Neural progenitor cell (in vitro differentiated cells): ENCODE measurements at regions not wholly inside any gene's neighbourhood (a gene's known extent, or its start where the extent isn't known, plus 50 kb on each side); places are given as distances from the start of the nearest gene placed in this dataset.

ENCODE experiments used
- DNase-seq: peaks from one replicate; pipeline ENCODE4 v3.0.0-alpha.2; 2016; ENCODE audit warnings: low spot score
- H2AFZ ChIP-seq: fragments of 200-600 bp; sonication (generic); replicated peaks from 2 replicates; pipeline ENCODE4 v1.6.1; 2016; ENCODE audit warnings: antibody characterized with exemption
- H3F3A ChIP-seq: fragments of 200-600 bp; sonication (generic); 2 replicates; pipeline ENCODE4 v1.6.1; 2016; ENCODE audit warnings: antibody characterized with exemption, low read depth
- H3K27ac ChIP-seq: fragments of 200-600 bp; sonication (generic); 2 replicates; pipeline ENCODE4 v1.5.1; 2016; ENCODE audit warnings: mild to moderate bottlenecking
- H3K27me3 ChIP-seq: fragments of 200-600 bp; sonication (generic); 2 replicates; pipeline ENCODE4 v1.6.1; 2016; ENCODE audit warnings: mild to moderate bottlenecking, moderate library complexity
- H3K36me3 ChIP-seq: fragments of 200-600 bp; sonication (generic); 2 replicates; pipeline ENCODE4 v1.5.1; 2016
- H3K4me1 ChIP-seq: fragments of 200-600 bp; sonication (generic); 2 replicates; pipeline ENCODE4 v1.6.1; 2016; ENCODE audit warnings: mixed run types
- H3K4me2 ChIP-seq: fragments of 200-600 bp; sonication (generic); 2 replicates; pipeline ENCODE4 v1.6.1; 2016
- H3K4me3 ChIP-seq: fragments of 200-600 bp; sonication (generic); 2 replicates; pipeline ENCODE4 v1.5.1; 2016
- H3K79me2 ChIP-seq: fragments of 200-600 bp; sonication (generic); 2 replicates; pipeline ENCODE4 v1.6.1; 2016; ENCODE audit warnings: low read depth
- H3K9ac ChIP-seq: fragments of 200-600 bp; sonication (generic); 2 replicates; pipeline ENCODE4 v1.6.1; 2016
- H3K9me3 ChIP-seq: fragments of 200-600 bp; sonication (generic); 2 replicates; pipeline ENCODE4 v1.5.1; 2016; ENCODE audit warnings: low read depth
- H4K20me1 ChIP-seq: fragments of 200-600 bp; sonication (generic); 2 replicates; pipeline ENCODE4 v1.6.1; 2016; ENCODE audit warnings: low read depth
- H3K27ac Mint-ChIP-seq: 3 replicates; pipeline ENCODE4 v1.8.0; 2021; ENCODE audit warnings: mixed read lengths
- H3K27me3 Mint-ChIP-seq: 2 replicates; pipeline ENCODE4 v1.8.0; 2022; ENCODE audit warnings: low read depth, mild to moderate bottlenecking, inconsistent platforms, moderate library complexity, mixed read lengths; ENCODE audit not compliant: insufficient read depth
- H3K36me3 Mint-ChIP-seq: 3 replicates; pipeline ENCODE4 v1.8.0; 2021; ENCODE audit warnings: mixed read lengths
- H3K4me1 Mint-ChIP-seq: 3 replicates; pipeline ENCODE4 v1.8.0; 2021; ENCODE audit warnings: mixed read lengths
- H3K4me3 Mint-ChIP-seq: 3 replicates; pipeline ENCODE4 v1.8.0; 2021; ENCODE audit warnings: mild to moderate bottlenecking, moderate library complexity, mixed read lengths
- H3K9me3 Mint-ChIP-seq: 3 replicates; pipeline ENCODE4 v1.8.0; 2020; ENCODE audit warnings: mixed read lengths
- CTCF ChIP-seq: fragments of 200-600 bp; sonication (generic); IDR thresholded peaks from 2 replicates; pipeline ENCODE4 v1.5.1; 2017; ENCODE audit warnings: antibody characterized with exemption, mild to moderate bottlenecking
- EZH2 ChIP-seq: fragments of 200-600 bp; sonication (generic); IDR thresholded peaks from 2 replicates; pipeline ENCODE4 v1.6.1; 2017; ENCODE audit warnings: antibody characterized with exemption, mild to moderate bottlenecking, moderate library complexity
- EZH2phosphoT487 ChIP-seq: fragments of 200-600 bp; sonication (generic); IDR thresholded peaks from 2 replicates; pipeline ENCODE4 v1.6.1; 2017; ENCODE audit warnings: antibody characterized with exemption

DNA sequence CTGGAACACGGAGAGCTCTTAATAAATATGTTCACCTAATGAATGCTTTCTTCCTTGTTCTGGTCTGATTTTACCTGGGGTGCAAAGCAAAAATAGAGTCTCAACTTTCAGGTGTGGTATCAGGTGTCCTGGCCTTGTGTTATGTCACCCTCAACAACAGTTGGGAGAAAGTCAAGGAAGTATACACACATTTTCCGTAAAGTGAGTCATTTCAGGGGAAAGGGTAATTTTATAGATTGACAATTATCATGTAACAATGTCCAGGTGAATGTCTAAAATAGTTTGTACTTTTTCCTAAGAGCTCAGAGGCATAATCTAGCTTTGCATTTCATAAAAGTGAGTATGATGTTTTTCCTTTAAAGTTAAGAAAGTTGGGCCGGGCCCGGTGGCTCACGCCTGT, 287.4 kb downstream of the SKIDA1 start:
- Histone ChIP-seq H3K4me3 (no peak overlapping the region), H3K79me2 (no peaks in the 10 kb centered on the region), H3K9me3 (no peaks in the 10 kb centered on the region), H2AFZ (no peak overlapping the region), H3K4me1 (no peaks in the 10 kb centered on the region), H3K27ac (no peak overlapping the region), H3K27me3 (no peaks in the 10 kb centered on the region), H3K9ac (no peak overlapping the region), H3F3A (no peaks in the 10 kb centered on the region), H3K4me2 (no peak overlapping the region), H4K20me1 (no peaks in the 10 kb centered on the region), H3K36me3 (no peaks in the 10 kb centered on the region)
- peaks cover 4% of the 10 kb centered on the region for H3K36me3 Mint-ChIP-seq
- peaks cover 5% of the 10 kb centered on the region for H3K4me1 Mint-ChIP-seq
- TF ChIP-seq EZH2 (no peak), EZH2phosphoT487 (no peak), CTCF (no peak)
- H3K27ac Mint-ChIP-seq: no peak overlapping the region
- peaks cover 5% of the 10 kb centered on the region for H3K9me3 Mint-ChIP-seq
- no peak overlapping the region for H3K4me3 Mint-ChIP-seq
- DNase-seq: no peak
- peaks cover 2% of the 10 kb centered on the region for H3K27me3 Mint-ChIP-seq

DNA sequence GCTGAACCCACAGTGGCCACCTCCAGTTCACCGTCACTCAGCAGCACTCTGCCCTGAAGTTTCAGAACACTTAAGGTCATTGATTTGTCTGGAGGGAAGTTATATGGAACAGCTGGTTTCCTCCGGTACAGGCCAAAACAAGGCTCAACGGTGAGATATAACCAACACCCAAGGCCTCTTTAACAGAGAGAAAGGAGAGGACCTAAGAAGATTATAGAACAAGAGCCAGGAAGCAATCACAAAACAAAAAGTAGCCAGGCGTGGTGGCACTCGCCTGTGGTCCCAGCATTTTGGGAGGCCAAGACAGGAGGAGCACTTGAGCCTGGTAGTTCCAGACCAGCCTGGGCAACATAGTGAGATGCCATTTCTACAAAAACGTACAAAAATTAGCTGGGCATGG, 290.7 kb downstream of the SKIDA1 start:
- Histone ChIP-seq H3K9me3 (no peaks in the 10 kb centered on the region), H3K4me1 (no peaks in the 10 kb centered on the region), H3F3A (no peaks in the 10 kb centered on the region), H3K4me3 (no peak overlapping the region), H3K27ac (no peak overlapping the region), H3K27me3 (no peaks in the 10 kb centered on the region), H4K20me1 (no peaks in the 10 kb centered on the region), H3K79me2 (no peaks in the 10 kb centered on the region), H3K9ac (no peak overlapping the region), H3K36me3 (no peaks in the 10 kb centered on the region), H2AFZ (no peak overlapping the region), H3K4me2 (no peak overlapping the region)
- Mint-ChIP-seq H3K36me3 (peaks cover 3% of the 10 kb centered on the region), H3K4me3 (no peak overlapping the region), H3K27me3 (peaks cover 4% of the 10 kb centered on the region), H3K9me3 (peaks cover 14% of the 10 kb centered on the region), H3K27ac (peak overlapping the region; percentile 15), H3K4me1 (peaks cover 5% of the 10 kb centered on the region)
- no peak for TF ChIP-seq EZH2
- no peak for TF ChIP-seq EZH2phosphoT487
- no peak for TF ChIP-seq CTCF
- DNase-seq: no peak

DNA sequence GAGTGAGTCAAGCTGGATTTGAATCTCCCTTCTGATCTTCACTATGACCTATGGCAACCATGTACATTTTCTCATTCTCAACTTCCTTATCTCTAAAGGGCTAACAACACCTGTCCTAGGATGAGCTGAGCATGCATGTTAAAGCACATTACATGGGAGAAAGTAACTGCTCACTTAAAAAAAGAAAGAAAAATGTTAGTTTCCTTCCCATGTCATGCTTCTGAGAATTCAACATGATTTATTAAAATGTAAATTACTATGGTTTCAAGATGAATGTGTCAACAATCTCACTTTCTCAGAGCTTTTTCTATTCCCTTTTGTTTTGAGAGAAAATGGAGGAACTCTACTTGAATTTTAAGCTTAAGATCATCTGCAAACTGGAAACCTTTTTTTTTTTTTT, 295.3 kb downstream of the SKIDA1 start:
- H3K27me3 Mint-ChIP-seq: peaks cover 2% of the 10 kb centered on the region
- Histone ChIP-seq H3K9me3 (no peaks in the 10 kb centered on the region), H3K4me1 (no peaks in the 10 kb centered on the region), H3K4me3 (no peak overlapping the region), H3K4me2 (no peak overlapping the region), H2AFZ (no peak overlapping the region), H3K27ac (no peak overlapping the region), H3K27me3 (no peaks in the 10 kb centered on the region), H3K9ac (no peak overlapping the region), H3F3A (no peaks in the 10 kb centered on the region), H3K36me3 (no peaks in the 10 kb centered on the region), H4K20me1 (no peaks in the 10 kb centered on the region), H3K79me2 (no peaks in the 10 kb centered on the region)
- peaks cover 9% of the 10 kb centered on the region for H3K36me3 Mint-ChIP-seq
- no peak overlapping the region for H3K4me3 Mint-ChIP-seq
- no peak overlapping the region for H3K27ac Mint-ChIP-seq
- H3K4me1 Mint-ChIP-seq: no peaks in the 10 kb centered on the region
- peaks cover 21% of the 10 kb centered on the region for H3K9me3 Mint-ChIP-seq
- no peak for DNase-seq
- no peak for TF ChIP-seq EZH2phosphoT487
- no peak for TF ChIP-seq EZH2
- no peak for TF ChIP-seq CTCF
